H1 (cell line): ENCODE measurements at regions not wholly inside any gene's neighbourhood (a gene's known extent, or its start where the extent isn't known, plus 50 kb on each side); places are given as distances from the start of the nearest gene placed in this dataset.

Experiments used
- CTCF ChIA-PET: fragments of 300-600 bp; sonication (Branson Sonifier 250); formaldehyde crosslinking; loops from one replicate; lab custom pipeline; 2021; ENCODE audit not compliant: partially characterized antibody; lab: Charles Lee
- POLR2A ChIA-PET: fragments of 300-600 bp; sonication (Branson Sonifier 250); formaldehyde crosslinking; loops from one replicate; lab custom pipeline; 2021; ENCODE audit warnings: inconsistent platforms; ENCODE audit not compliant: partially characterized antibody; lab: Charles Lee
- DNase-seq, 2 experiments: peaks; one replicate each; pipeline versions ENCODE4 v3.0.0 to v3.0.0-alpha.2; 2010 to 2022; ENCODE audit warnings: low spot score in 2 of 2, low read depth in 1 of 2, mixed read lengths in 1 of 2
- FAIRE-seq: peaks from 2 replicates; lab custom pipeline; 2011; peaks lifted over from hg19 to GRCh38; lab: Jason Lieb, UNC
- H2AFZ ChIP-seq: 2 replicates; pipeline ENCODE4 v1.8.1; 2012; ENCODE audit warnings: low read length, inconsistent platforms
- H2AK5ac ChIP-seq: 2 replicates; pipeline ENCODE4 v1.6.1; 2013; ENCODE audit warnings: low read depth, low read length
- H2BK120ac ChIP-seq: replicated peaks from 2 replicates; pipeline ENCODE3; 2013; ENCODE audit warnings: low read depth, low read length, inconsistent platforms
- H2BK12ac ChIP-seq: 2 replicates; pipeline ENCODE4 v1.6.1; 2013; ENCODE audit warnings: low read depth, low read length
- H2BK15ac ChIP-seq: 2 replicates; pipeline ENCODE4 v1.6.1; 2013; ENCODE audit warnings: low read length
- H2BK20ac ChIP-seq: 2 replicates; pipeline ENCODE4 v1.6.1; 2013; ENCODE audit warnings: low read length
- H2BK5ac ChIP-seq: 2 replicates; pipeline ENCODE4 v1.6.1; 2013; ENCODE audit warnings: low read depth, low read length
- H3K14ac ChIP-seq: 2 replicates; pipeline ENCODE4 v1.6.1; 2013; ENCODE audit warnings: inconsistent platforms; ENCODE audit not compliant: insufficient read length
- H3K18ac ChIP-seq: 2 replicates; pipeline ENCODE4 v1.6.1; 2013; ENCODE audit warnings: low read length; ENCODE audit errors: extremely low read depth
- H3K23ac ChIP-seq: 2 replicates; pipeline ENCODE4 v1.6.1; 2013; ENCODE audit warnings: inconsistent platforms; ENCODE audit not compliant: insufficient read length
- H3K23me2 ChIP-seq: 2 replicates; pipeline ENCODE4 v1.6.1; 2013; ENCODE audit warnings: low read depth, low read length
- H3K27ac ChIP-seq: 2 replicates; pipeline ENCODE4 v1.6.1; 2011; ENCODE audit warnings: low read depth, low read length, inconsistent platforms
- H3K27me3 ChIP-seq, 4 experiments: replicated peaks in 1 of 4; 1 replicate in 1 of 4; 2 replicates in 3 of 4; pipeline versions ENCODE4 v1.6.1 to v1.8.1; 2011 to 2013; ENCODE audit warnings: low read length in 3 of 4, mild to moderate bottlenecking in 3 of 4, inconsistent platforms in 2 of 4, mixed read lengths in 2 of 4, moderate library complexity in 1 of 4; ENCODE audit not compliant: control insufficient read depth in 3 of 4, insufficient read depth in 3 of 4; ENCODE audit errors: extremely low read depth in 1 of 4
- H3K36me3 ChIP-seq, 4 experiments: 2 replicates each; pipeline versions ENCODE4 v1.6.1 to v1.8.1; 2011 to 2013; ENCODE audit warnings: mild to moderate bottlenecking in 4 of 4, low read length in 3 of 4, moderate library complexity in 2 of 4, control low read depth in 1 of 4, inconsistent platforms in 1 of 4; ENCODE audit not compliant: insufficient read depth in 4 of 4, control insufficient read depth in 2 of 4
- H3K4ac ChIP-seq: replicated peaks from 2 replicates; pipeline ENCODE3; 2013; ENCODE audit warnings: low read length, low read depth, mixed read lengths, inconsistent platforms; ENCODE audit not compliant: insufficient read length
- H3K4me1 ChIP-seq, 4 experiments: replicated peaks in 1 of 4; 1 replicate in 1 of 4; 2 replicates in 3 of 4; pipeline versions ENCODE4 v1.6.1 to v1.8.1; 2011 to 2013; ENCODE audit warnings: low read length in 3 of 4, inconsistent platforms in 2 of 4, mixed read lengths in 1 of 4; ENCODE audit not compliant: insufficient read depth in 4 of 4, control insufficient read depth in 3 of 4
- H3K4me2 ChIP-seq, 2 experiments: 2 replicates each; pipeline versions ENCODE4 v1.6.1 to v1.8.1; 2011 to 2013; ENCODE audit warnings: low read depth in 2 of 2, low read length in 2 of 2, control low read depth in 1 of 2, inconsistent platforms in 1 of 2, mild to moderate bottlenecking in 1 of 2; ENCODE audit not compliant: insufficient read depth in 1 of 2
- H3K4me3 ChIP-seq, 4 experiments: fragments of 200-600, 300-600 bp in 1 of 4; sonication (generic), shearing (Covaris generic), sonication (Bioruptor Twin) in 1 of 4; 2 replicates each; pipeline versions ENCODE4 v1.5.1 to v1.8.1; 2011 to 2016; ENCODE audit warnings: low read length in 4 of 4, low read depth in 3 of 4, control low read depth in 2 of 4, inconsistent platforms in 2 of 4, mild to moderate bottlenecking in 2 of 4, mixed read lengths in 1 of 4, moderate library complexity in 1 of 4; ENCODE audit not compliant: insufficient read depth in 2 of 4; ENCODE audit errors: extremely low read depth in 1 of 4
- H3K56ac ChIP-seq: replicated peaks from 2 replicates; pipeline ENCODE3; 2013; ENCODE audit warnings: low read depth, mild to moderate bottlenecking, mixed read lengths, low read length, inconsistent platforms; ENCODE audit not compliant: insufficient read length
- H3K79me1 ChIP-seq: 2 replicates; pipeline ENCODE4 v1.6.1; 2013; ENCODE audit warnings: low read depth, low read length, control low read depth
- H3K79me2 ChIP-seq, 2 experiments: 2 replicates each; pipeline versions ENCODE4 v1.6.1 to v1.8.1; 2012 to 2013; ENCODE audit warnings: low read length in 2 of 2, mild to moderate bottlenecking in 2 of 2, inconsistent platforms in 1 of 2; ENCODE audit not compliant: insufficient read depth in 2 of 2, control insufficient read depth in 1 of 2
- H3K9ac ChIP-seq, 4 experiments: replicated peaks in 1 of 4; 1 replicate in 1 of 4; 2 replicates in 3 of 4; pipeline versions ENCODE4 v1.6.1 to v1.8.1; 2011 to 2013; ENCODE audit warnings: low read depth in 3 of 4, low read length in 3 of 4, control low read depth in 2 of 4, mild to moderate bottlenecking in 2 of 4, moderate library complexity in 2 of 4, inconsistent platforms in 1 of 4; ENCODE audit errors: extremely low read depth in 1 of 4
- H3K9me3 ChIP-seq, 2 experiments: 2 replicates each; pipeline versions ENCODE4 v1.6.1 to v1.8.1; 2012 to 2013; ENCODE audit warnings: mild to moderate bottlenecking in 2 of 2, moderate library complexity in 2 of 2, control low read depth in 1 of 2, inconsistent platforms in 1 of 2, low read depth in 1 of 2, low read length in 1 of 2, mixed read lengths in 1 of 2; ENCODE audit not compliant: insufficient read depth in 2 of 2
- H4K20me1 ChIP-seq, 2 experiments: replicated peaks in 1 of 2; 2 replicates each; pipeline versions ENCODE3 to v1.8.1; 2011 to 2013; ENCODE audit warnings: inconsistent platforms in 2 of 2, low read length in 2 of 2, mild to moderate bottlenecking in 1 of 2; ENCODE audit not compliant: insufficient read depth in 2 of 2, control insufficient read depth in 1 of 2
- H4K5ac ChIP-seq: 2 replicates; pipeline ENCODE4 v1.6.1; 2013; ENCODE audit warnings: low read length, low read depth, mixed read lengths, inconsistent platforms; ENCODE audit not compliant: insufficient read length
- H4K8ac ChIP-seq: 2 replicates; pipeline ENCODE4 v1.8.0; 2013; ENCODE audit warnings: mild to moderate bottlenecking, moderate library complexity, low read length, inconsistent platforms; ENCODE audit not compliant: insufficient read depth; ENCODE audit errors: extremely low read depth
- H4K91ac ChIP-seq: replicated peaks from 2 replicates; pipeline ENCODE3; 2013; ENCODE audit warnings: low read length, mixed read lengths, inconsistent platforms; ENCODE audit not compliant: insufficient read length
- EGR1 ChIP-seq: IDR thresholded peaks from 2 replicates; pipeline ENCODE4 v1.6.1; 2011; ENCODE audit warnings: low read depth, low read length, borderline replicate concordance
- SIRT6 ChIP-seq: IDR thresholded peaks from one replicate; pipeline ENCODE4 v1.7.1; 2012; ENCODE audit warnings: low read length, inconsistent platforms
- WGBS, 2 experiments: shearing (Covaris generic) in 1 of 2; methylation state at CpG; one replicate each; pipeline versions ENCODE4 v1.1.6 to v1.1.7; 2013 to 2015; ENCODE audit warnings: low lambda C conversion rate in 2 of 2, mixed read lengths in 2 of 2, inconsistent platforms in 1 of 2, low coverage in 1 of 2, missing lambda C conversion rate in 1 of 2; ENCODE audit not compliant: insufficient replicate concordance in 2 of 2, insufficient coverage in 1 of 2, insufficient read length in 1 of 2; ENCODE audit errors: extremely low coverage in 1 of 2, missing lambda C conversion rate in 1 of 2; 5-methylcytosine and 5-hydroxymethylcytosine counted together

- H3K18ac ChIP-seq: no peak overlapping the region
- no peak overlapping the region for H3K56ac ChIP-seq
- no peak overlapping the region for H4K5ac ChIP-seq
- no peak overlapping the region for H2BK15ac ChIP-seq
- H3K27me3 ChIP-seq: no peaks in the 10 kb centered on the region
- H3K27ac ChIP-seq: no peak overlapping the region
- no peak overlapping the region for H3K4me2 ChIP-seq
- no peaks in the 10 kb centered on the region for H3K36me3 ChIP-seq
- no peaks in the 10 kb centered on the region for H3K23me2 ChIP-seq
- CTCF ChIA-PET: interaction anchor here (1.4 kb wide), 2 partner anchors 10 to 51 kb away, joined by 3 to 6 read pairs; no protein-coding TSS in a partner anchor
- H3K4me3 ChIP-seq: no peak overlapping the region
- no peaks in the 10 kb centered on the region for H3K9me3 ChIP-seq
- no peaks in the 10 kb centered on the region for H3K79me2 ChIP-seq
- no peaks in the 10 kb centered on the region for H3K79me1 ChIP-seq
- H2AFZ ChIP-seq: peak overlapping the region; percentile 93
- no peak overlapping the region for H3K14ac ChIP-seq
- POLR2A ChIA-PET: no interaction called here
- FAIRE-seq (no peak), DNase-seq (no peak)
- peaks cover 0 to 5% (median 2%) of the 10 kb centered on the region in 4 experiments; a peak in 3 of 7 replicates for H3K4me1 ChIP-seq
- no peak overlapping the region for H4K8ac ChIP-seq
- whole genome bisulfite sequencing, 2 experiments: 64% methylated on average over 4 of the region's 4 CpGs; no CpG with 5 or more reads in 1 of the 2 experiments
- no peak overlapping the region for H4K91ac ChIP-seq
- no peak overlapping the region for H3K4ac ChIP-seq
- no peak overlapping the region for H2BK12ac ChIP-seq
- no peak overlapping the region for H3K23ac ChIP-seq
- H2BK20ac ChIP-seq: 0 out of 2 replicates have a peak overlapping the region, but pooled peaks have one; percentile 43
- no peaks in the 10 kb centered on the region for H4K20me1 ChIP-seq
- no peak overlapping the region for H2BK120ac ChIP-seq
- no peak overlapping the region for H3K9ac ChIP-seq
- TF ChIP-seq SIRT6: no peak
- TF ChIP-seq EGR1: no peak
- TF ChIP-seq, all 59 proteins: peak for 0
- no peak overlapping the region for H2AK5ac ChIP-seq
- H2BK5ac ChIP-seq: no peak overlapping the region
Observed at GRCh38 chr1:87902830-87903229, 574.1 kb downstream of the LMO4 start.
